ENCODE measurements at regions not wholly inside any gene's neighbourhood (a gene's known extent, or its start where the extent isn't known, plus 50 kb on each side); places are given as distances from the start of the nearest gene placed in this dataset.

DNA sequence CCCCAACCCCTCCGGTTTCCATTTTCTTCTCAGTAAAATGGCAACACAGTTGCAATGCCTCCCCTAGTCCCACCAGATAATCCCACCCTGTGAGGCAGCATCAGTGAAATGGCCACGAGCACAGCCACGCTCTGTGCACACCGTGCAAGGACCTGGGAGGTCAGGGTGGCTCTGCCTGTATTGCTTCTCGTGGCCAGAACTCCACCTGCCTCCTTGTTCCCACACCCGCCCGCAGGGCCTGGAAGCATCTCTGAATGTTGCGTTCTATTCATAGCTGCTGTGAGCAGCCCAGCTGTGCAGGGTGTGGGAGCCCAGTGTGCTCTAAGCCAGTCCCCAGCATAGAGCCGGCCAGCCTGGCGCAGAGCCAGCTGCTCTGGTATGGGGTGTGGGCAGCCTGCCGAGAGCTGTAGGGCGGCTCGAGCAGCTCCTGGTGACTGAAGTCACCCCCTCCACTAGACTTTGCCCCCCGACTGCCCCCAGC, 161.1 kb downstream of the DLL1 start:
- TF ChIP-seq, protein P1, sequence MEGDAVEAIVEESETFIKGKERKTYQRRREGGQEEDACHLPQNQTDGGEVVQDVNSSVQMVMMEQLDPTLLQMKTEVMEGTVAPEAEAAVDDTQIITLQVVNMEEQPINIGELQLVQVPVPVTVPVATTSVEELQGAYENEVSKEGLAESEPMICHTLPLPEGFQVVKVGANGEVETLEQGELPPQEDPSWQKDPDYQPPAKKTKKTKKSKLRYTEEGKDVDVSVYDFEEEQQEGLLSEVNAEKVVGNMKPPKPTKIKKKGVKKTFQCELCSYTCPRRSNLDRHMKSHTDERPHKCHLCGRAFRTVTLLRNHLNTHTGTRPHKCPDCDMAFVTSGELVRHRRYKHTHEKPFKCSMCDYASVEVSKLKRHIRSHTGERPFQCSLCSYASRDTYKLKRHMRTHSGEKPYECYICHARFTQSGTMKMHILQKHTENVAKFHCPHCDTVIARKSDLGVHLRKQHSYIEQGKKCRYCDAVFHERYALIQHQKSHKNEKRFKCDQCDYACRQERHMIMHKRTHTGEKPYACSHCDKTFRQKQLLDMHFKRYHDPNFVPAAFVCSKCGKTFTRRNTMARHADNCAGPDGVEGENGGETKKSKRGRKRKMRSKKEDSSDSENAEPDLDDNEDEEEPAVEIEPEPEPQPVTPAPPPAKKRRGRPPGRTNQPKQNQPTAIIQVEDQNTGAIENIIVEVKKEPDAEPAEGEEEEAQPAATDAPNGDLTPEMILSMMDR (IDR thresholded peaks at IDR 0.05) = no peak
- TF ChIP-seq POLR2AphosphoS5 (IDR thresholded peaks at IDR 0.05) (no peak), POLR2A (IDR thresholded peaks at IDR 0.05) (no peak), EP300 (IDR thresholded peaks at IDR 0.05) (no peak)

Data from gastroesophageal sphincter (tissue), 3 donors.